ENCODE measurements at regions not wholly inside any gene's neighbourhood (a gene's known extent, or its start where the extent isn't known, plus 50 kb on each side); places are given as distances from the start of the nearest gene placed in this dataset.
A peak's percentile ranks its signal among the peaks of the same experiment; 100 is the strongest.
"Not testable (repeated sequence)": the region's sequence is repeated elsewhere in the genome, so short reads cannot be mapped to it uniquely, and the experiment has no call there.

DNA sequence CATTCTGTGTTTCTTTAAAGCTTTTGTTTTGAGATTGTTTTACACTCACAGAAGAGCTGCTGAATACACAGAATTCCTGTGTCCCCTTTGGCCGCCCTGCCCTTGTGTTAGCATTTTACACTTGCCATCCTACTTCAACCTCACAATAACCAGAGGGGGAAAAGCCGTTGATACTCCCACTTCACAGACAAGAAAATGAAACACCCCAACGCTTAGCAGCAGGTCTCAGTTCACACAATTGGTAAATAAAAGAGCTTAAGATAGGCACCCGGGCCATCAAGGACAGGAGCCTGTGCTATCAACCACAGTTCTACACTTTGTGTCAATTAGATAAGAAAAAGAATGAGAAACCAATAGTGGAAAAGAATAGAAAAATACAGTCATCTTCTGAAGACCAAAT lies 178.0 kb downstream of the SYK start:
- DNase-seq: no peak

DNA sequence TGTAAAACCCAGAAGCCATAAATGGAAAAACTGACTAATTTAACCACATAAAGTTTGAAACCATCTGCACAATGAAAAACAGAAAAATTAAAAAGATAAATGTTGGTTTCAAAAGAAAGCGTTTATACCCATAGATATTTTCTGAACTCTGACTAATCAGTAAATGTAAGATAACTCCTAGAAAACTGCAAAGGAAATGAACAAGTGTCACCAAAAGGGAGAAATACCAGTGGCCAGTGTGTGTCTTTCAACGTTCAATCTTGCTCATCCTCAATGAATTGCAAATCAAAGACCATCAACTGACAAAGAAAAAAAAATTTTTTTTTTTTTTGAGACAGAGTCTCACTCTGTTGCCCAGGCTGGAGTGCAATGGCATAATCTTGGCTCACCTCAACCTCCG lies 180.1 kb downstream of the SYK start:
- DNase-seq: no peak

DNA sequence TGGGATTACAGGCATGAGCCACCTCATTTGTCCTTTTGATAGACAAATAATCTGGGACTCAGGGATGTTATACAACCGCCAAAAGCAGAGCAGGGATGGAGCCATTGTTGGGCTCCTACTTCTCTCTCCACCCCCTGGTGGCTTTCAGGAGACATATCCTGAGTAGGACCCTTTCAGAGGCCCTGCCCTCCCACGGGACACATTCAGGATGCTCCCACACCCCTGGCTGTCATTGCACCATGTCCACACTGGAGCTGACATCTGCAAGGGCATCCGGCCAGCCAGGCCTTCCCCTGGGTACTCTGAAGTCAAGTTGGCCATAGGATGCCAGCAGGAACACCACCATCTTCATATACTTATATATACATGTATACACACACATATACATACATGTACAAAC lies 181.8 kb downstream of the SYK start:
- DNase-seq: no peak

DNA sequence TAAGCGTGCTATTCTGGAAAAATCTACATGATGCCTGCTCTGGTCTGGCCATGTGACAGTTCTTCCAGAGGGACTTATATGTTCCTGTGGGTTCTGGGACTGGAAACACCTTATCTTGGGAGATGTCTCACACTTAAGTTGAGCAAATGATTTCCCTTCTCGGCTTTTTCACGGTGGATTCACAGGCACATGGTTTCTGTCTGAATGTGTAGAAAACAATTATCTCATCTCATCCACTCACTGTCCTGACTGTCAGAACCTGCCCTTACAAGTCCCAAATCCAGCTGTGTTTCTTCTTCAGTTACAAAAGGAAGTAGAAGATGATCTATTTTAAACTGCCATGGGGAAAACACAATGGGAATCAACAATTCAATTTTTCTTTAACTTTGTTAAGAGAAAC lies 184.0 kb downstream of the SYK start:
- DNase-seq: no peak

DNA sequence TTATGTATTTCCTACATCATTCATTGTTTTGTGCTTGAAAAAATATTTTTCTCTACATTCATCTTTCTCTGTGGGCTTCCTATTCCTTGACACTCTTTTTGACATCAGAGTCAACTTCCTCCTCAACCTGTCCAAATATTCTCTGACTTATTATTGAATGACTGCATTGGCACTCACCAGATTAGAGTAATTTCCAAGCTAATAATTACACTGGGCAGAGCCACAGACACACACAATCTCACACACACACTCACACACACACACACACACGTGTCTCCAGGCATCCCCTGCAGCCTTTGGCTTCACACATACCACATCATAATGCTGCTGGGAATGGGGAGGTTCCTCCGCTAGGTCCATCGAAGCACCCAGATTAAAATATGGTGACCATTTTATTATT lies 184.5 kb downstream of the SYK start:
- DNase-seq: no peak

DNA sequence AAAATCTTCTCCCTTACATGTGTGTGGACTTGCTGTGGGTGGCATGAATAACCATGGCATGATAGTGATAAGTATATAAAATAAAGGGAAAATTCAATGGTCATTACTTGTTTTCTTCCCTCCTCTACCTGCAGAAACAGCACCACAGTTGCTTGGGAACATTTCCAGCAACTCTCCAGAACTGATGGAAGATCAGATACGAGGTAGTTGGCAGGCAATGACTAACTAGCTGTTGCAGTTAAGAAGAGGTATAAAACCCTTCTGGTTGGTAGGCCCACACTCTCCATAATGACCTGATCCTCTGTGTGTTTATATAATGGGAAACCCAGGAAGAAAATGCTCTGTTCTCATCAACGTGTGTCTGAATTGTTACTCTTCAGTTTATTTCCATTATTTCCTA lies 185.9 kb downstream of the SYK start:
- DNase-seq: no peak

DNA sequence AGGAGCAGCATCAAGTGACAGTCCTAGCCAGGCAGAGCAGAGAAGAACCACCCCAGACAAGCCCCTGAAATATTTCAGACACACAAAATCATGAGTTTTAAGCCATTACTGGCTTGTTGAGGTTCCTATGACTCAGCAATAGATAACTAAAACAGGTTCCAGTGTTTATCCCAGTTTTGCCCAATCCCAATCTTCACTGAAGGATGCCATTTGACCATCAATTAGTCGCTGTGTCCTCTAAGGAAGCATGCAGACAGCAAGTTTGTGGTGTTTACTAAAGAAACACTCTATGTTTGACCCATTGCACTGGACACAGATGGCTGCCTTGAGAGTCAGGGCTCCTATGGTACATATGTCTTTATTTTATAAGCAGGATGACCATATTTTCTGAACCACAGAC lies 186.7 kb downstream of the SYK start:
- no peak for DNase-seq

DNA sequence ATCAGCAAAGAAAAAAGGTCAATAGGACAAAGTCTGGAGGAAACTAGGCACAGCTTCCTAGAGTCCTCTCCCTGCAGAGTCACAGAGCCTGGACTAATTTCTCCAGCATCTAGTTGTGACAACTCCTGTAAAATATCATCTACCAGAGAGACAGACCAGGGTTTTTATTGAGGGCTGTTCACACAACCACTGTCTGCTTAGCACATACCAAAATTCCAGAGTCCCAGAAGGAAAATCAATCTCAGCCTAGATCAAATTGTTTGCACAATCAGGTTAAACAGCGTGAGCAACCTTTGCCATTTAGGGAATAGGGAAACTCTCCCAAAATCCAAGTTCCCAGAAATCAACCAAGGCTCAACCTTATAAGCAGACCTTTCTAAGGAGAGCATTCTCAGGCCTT lies 190.3 kb downstream of the SYK start:
- no peak for DNase-seq

DNA sequence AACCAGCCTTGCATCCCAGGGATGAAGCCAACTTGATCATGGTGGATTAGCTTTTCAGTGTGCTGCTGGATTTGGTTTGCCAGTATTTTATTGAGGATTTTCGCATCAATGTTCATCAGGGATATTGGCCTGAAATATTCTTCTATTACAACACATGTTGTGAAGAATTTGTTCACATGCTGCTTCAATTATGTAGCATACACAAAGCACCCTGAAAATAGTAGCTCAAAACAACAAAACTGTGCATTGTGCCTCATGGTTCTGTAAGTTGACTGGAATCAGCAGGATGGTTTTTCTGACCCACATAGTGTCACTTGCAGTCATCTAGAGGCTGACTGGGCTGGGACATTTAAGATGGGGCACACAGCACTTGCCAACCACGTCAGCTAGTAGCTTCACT lies 193.9 kb downstream of the SYK start:
- DNase-seq: no peak

DNA sequence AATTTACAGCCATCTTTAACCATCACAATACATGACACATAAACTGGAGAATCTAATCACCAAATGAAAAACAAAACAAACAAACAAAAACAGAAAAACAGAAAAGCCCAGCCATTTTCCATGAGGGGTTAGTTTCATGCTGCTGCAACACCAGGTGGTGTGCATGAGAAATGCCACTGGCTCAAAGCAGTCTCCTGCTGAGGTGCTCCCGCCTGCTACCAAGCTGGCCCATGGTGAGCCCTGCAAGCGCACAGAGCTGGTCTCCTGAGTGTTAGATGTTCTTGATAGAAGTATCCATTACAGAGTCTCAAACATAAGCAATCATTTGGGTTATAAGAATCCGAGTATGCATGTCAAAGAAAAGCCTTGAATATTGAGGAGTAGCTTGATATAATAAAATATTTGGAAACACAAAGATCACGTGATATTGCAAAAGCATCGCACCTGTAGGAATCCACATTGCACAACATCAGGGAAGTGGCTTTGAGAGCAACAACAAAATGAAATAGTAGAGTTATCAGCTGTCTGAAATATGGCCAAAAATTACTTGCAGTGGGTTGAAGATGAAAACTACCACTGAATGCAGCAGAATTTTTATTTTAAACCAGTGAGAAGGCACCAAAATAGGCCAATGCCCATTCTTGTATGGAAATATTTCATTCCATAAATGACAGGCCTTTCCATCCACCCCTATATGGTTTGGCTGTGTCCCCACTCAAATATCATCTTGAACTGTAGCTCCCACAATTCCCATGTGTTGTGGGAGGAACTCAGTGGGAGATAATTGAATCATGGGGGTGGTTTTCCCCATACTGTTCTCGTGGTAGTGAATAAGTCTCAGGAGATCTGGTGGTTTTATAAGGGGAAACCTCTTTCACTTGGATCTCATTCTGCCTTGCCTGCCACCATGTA lies 194.8 kb downstream of the SYK start:
- DNase-seq: no peak

DNA sequence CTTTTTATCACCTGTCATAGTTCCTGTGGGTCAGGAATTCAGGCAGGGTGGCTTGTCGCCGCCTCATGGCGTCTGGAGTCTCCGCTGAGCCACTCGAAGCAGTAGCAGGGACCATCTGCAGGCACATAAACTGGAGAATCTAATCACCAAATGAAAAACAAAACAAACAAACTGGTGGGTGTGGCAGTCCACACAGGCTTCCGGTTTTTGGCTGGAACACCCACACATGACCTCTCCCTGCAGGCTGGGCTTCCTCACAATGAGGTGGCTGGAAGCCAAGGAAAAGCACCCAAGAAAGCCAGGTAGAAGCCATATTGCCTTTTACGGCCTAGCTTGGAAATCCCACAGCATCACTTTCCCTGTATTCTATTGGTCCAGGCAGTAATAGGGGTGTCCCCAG lies 197.0 kb downstream of the SYK start:
- DNase-seq: no peak

DNA sequence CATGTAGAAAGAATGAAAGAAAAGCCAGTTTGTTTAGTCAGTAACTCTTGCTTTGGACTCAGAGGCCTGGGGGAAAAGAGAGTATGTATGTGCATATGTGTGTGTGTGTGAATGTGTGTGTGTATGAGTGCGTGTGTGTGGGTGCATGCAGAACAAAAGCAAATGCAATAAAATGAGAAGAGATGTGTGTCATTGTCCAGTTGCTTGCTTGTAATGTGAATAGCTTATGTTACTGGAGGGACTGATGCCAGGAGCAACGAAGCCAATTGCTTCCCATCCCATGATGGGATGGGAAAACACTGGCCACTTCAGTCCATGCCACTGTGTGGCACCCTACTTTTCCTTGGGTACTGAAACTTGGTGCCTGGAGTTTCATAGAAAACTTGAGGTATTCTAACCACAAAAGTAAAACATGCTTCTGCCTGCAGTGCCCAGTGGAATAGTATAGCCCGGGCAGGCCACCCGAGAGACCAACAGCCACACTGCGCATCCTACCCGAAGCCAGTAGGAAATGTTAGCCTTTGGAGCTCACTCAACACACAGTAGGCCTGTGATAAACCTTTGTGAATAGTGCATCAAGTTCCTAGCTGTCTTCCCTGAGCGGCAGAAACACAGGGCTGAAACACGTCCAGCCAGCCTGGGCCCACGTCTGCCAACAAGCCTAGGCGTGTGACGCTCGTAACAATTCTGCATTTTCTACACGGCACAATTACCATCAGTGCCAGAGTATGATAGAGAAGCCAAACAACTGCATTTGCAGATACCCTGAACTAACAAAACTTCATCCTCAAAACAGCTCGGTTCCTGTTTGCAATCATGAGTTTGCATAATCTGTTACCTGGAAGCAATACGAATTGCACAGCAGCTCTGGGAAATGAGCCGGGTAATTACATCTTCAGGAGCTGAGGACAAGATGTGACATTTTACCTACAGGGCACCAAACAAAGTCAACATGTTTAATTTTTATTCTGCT lies 198.1 kb downstream of the SYK start:
- DNase-seq: peak; percentile 5

DNA sequence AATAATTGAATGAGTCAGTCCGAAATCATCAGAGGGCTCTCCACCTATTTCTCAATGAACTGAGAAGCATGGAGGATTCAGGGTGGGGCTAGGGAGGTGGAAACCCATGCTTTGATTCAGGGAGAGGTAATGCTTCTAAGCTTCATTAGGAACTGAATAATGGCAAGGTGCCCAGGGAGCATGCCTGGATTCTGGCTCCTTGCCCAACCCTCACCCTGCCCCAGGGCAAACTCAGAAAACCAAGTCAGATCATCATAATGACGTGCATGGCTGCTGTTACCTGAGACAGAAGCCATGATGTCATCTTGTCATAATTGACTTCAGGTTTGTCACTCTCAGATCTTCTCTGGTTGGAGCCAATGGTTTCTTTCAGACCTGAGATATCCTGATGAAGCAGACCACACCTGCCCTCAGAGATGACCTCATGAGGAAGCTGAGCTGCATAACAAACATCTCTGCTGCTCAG lies 199.6 kb downstream of the SYK start:
- no peak for DNase-seq

DNA sequence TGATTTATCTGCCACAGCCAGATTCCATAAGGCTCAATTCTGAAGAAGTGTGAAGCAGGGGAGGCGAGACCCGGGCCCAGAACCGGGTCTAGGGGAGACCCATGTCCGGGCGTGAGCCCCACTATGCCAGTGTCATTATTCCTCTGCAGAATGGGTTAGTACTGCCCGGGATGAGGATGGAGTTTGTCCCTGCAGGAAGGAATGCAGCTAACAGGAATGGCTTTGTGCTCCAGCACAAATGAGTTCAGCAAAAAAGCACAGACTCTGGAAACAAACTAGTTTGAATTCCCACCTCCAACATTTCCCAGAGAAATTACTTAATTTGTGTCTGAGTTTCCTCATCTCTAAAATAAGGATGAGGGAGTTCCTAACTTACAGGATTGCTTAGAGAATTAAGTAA lies 202.9 kb downstream of the SYK start:
- no peak for DNase-seq

DNA sequence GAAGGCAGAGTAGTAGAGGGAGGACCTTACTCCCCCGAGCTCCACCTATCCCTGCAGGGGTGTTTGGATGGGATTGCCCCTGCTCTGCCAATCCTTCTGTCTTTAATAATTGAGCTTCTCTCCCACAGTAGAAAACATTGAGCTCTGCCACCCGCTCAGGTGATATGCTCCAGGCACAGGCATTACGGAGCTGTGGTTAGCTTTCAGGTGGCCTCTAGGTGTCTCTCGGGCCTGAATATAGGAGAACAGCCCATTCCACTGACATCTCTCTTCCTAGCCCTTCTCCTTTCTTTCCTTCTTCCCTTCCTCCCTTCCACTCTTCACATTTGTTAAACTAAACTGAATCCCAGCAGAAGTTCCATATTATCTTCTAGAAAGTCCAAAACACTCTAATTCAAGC lies 203.4 kb downstream of the SYK start:
- no peak for DNase-seq

DNA sequence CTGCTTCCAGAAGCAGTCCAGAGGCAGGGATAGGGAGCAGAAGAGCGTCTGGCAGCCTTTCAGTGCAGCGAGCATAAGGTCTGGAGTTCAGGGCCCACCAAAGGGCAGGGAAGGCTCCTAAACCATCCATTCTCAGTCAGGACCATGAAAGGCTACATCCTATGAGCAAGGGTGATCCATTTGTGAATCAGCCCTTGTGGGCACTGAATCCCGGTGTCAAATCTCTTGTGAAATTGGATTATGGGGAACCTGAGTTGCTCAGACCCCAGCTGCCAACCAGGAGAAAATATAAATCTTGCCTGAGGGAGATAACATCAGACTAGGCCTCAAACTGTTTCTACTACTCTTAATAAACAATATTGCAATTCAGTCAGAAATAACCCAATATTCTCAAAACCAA lies 204.4 kb downstream of the SYK start:
- no peak for DNase-seq

DNA sequence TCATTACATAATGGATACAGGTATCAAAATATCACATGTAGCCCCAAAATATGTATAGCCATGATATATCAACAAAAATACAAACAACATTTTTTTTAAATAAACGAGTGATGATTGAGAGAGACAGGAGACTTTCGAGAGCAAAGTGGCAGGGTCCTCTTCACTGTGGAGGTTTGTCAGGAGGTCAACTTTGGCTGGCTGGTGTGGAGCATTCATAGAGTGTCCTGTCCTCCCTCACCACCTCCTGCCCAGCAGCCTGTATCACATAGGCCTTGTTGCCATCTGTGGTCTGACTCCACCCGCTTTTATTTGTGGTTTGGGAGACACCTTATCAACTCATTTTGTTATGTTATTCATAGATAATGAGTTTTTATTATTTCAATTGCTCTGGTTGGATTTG lies 206.9 kb downstream of the SYK start:
- no peak for DNase-seq

DNA sequence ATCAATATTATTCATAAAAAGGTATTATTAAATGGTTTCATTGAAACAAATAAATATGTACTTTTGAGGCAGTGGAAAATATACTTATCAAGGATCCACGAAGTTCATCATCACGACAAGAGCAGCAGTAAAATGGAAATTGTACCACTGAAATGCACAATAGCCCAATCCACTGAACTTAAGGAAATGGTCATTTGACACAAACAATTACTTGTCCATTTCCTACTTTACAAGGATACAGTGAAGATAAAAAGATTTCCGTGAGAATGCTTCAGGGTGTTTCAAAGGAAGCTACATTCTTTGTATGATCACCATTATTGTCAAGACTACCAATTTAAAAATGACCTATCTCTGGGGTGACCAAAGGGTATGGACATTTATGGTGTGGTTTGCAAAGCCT lies 210.3 kb downstream of the SYK start:
- no peak for DNase-seq

DNA sequence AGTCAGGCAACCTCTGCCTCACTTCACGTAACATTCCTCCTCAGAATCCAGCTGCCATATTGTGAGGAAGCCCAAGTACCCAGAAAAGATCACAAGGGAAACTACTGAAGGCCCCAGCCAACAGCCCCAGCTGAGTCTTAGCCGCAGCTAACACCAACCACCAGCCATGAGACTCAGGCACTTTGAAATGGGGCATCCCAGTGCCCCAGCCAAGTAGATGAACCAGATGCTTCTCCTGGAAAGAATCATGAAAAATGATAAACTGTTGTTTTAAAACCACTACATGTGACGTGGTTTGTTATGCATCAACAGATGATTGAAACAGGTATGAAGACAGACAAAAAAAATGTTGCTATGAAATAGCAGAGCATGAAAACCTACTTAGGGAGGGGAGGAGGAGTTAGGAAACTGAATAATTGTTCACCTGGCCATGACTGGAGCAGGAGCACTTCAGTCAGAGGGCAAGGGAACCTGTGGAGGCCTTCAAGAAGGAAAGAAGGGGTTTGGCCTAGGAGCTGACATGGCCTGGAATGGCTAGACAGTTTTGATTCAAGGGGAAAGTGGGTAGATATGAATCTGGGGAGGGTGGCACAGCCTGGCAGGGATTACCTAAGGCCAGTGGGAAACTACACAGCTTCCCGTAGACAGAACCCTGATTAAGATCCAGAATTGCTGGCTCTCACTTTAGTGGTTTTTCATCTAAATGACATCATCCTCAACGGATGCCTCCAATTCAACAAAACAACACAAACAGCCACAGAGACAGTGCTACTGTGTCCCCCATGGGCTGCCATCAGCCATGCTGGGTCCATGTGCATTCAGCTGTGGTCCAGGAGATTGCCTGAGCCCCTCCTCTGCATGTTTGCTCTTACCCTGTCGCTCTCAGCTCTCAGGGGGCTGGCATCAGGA lies 211.6 kb downstream of the SYK start:
- no peak for DNase-seq

DNA sequence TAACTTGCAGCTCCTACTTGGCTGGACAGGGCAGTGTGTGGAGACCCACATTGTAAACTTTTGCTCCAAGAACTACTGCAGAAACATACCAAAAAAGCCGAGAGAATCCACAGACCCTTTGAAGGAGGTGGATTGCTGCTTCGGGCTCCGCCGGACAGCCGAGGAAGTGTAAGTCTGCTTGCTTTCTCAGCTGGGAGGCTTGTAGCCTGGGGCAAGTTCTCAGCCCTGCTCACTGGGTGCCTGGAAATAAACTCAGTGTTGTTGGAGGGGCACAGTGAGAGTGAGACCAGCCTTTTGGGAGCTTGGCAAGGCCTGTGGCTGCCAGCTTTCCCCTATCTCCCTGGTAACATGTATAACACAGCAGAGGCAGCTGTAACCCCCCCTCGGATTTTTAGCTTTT lies 215.6 kb downstream of the SYK start:
- DNase-seq: no peak

DNA sequence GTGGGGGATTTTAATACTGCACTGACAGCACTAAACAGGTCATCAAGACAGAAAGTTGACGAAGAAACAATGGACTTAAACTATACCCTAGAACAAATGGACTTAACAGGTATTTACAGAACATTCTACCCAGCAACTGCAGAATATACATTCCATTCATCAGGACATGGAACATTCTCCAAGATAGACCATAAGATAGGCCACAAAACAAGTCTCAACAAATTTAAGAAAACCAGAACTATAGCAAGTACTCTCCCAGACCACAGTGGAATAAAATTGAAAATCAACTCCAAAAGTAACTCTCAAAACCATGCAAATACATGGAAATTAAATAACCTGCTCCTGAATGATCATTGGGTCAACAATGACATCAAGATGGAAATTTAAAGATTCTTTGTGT lies 218.3 kb downstream of the SYK start:
- DNase-seq: not testable (repeated sequence)

DNA sequence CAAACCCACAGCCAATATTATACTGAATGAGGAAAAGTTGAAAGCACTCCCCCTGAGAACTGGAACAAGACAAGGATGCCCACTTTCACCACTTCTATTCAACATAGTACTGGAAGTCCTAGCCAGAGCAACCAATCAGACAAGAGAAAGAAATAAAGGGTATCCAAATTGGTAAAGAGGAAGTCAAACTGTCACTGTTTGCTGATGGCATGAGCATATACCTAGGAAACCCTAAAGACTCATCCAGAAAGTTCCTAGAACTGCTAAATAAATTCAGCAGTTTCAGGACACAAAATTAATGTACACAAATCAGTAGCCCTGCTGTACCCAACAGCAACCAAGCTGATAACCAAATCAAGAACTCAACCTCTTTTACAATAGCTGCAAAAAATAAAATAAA lies 220.0 kb downstream of the SYK start:
- not testable (repeated sequence) for DNase-seq
